Common myeloid progenitor, CD34-positive (primary cell): ENCODE measurements at regions not wholly inside any gene's neighbourhood (a gene's known extent, or its start where the extent isn't known, plus 50 kb on each side); places are given as distances from the start of the nearest gene placed in this dataset.
"Not testable (repeated sequence)": the region's sequence is repeated elsewhere in the genome, so short reads cannot be mapped to it uniquely, and the experiment has no call there.

ENCODE experiments used
- CTCF ChIA-PET: fragments of 350-600 bp; sonication (Branson Sonifier 250); formaldehyde crosslinking; loops from one replicate; lab custom pipeline; 2021; ENCODE audit warnings: antibody characterized with exemption; lab: Charles Lee
- POLR2A ChIA-PET: fragments of 350-600 bp; sonication (Branson Sonifier 250); formaldehyde crosslinking; loops from one replicate; lab custom pipeline; 2021; ENCODE audit warnings: antibody characterized with exemption; lab: Charles Lee
- DNase-seq, 3 donors: peaks; one replicate each; pipeline versions ENCODE4 v3.0.0 to v3.0.0-alpha.2; 2013
- H3K27ac ChIP-seq, 2 experiments: 1 replicate in 1 of 2; 2 replicates in 1 of 2; pipeline ENCODE4 v1.7.0; 2013; ENCODE audit warnings: inconsistent platforms in 2 of 2, low read length in 2 of 2, mild to moderate bottlenecking in 2 of 2, low read depth in 1 of 2, moderate library complexity in 1 of 2; ENCODE audit not compliant: severe bottlenecking in 2 of 2, insufficient read depth in 1 of 2, poor library complexity in 1 of 2
- H3K27me3 ChIP-seq, 5 experiments: replicated peaks in 2 of 5; 1 replicate in 3 of 5; 2 replicates in 2 of 5; pipeline versions ENCODE4 v1.6.1 to v1.7.0; 2013; ENCODE audit warnings: low read length in 4 of 5, mild to moderate bottlenecking in 2 of 5, moderate library complexity in 2 of 5, inconsistent platforms in 1 of 5; ENCODE audit not compliant: insufficient read depth in 5 of 5, control insufficient read depth in 4 of 5
- H3K36me3 ChIP-seq, 4 experiments: 1 replicate in 2 of 4; 2 replicates in 2 of 4; pipeline versions ENCODE4 v1.6.1 to v1.7.0; 2013; ENCODE audit warnings: low read length in 3 of 4, control low read depth in 1 of 4, mild to moderate bottlenecking in 1 of 4; ENCODE audit not compliant: control insufficient read depth in 4 of 4, insufficient read depth in 4 of 4
- H3K4me1 ChIP-seq, 4 experiments: 1 replicate in 3 of 4; 2 replicates in 1 of 4; pipeline versions ENCODE4 v1.6.1 to v1.7.1; 2013; ENCODE audit warnings: low read length in 3 of 4, mild to moderate bottlenecking in 3 of 4, control low read depth in 1 of 4, inconsistent platforms in 1 of 4, moderate library complexity in 1 of 4; ENCODE audit not compliant: control insufficient read depth in 4 of 4, insufficient read depth in 4 of 4; ENCODE audit errors: control extremely low read depth in 1 of 4
- H3K4me3 ChIP-seq, 7 experiments: 1 replicate in 4 of 7; 2 replicates in 3 of 7; pipeline versions ENCODE4 v1.5.1 to v1.7.0; 2013; ENCODE audit warnings: mild to moderate bottlenecking in 7 of 7, low read length in 6 of 7, moderate library complexity in 6 of 7, inconsistent platforms in 2 of 7, low read depth in 2 of 7, control low read depth in 1 of 7; ENCODE audit not compliant: insufficient read depth in 4 of 7, control insufficient read depth in 1 of 7; ENCODE audit errors: extremely low read depth in 1 of 7
- H3K9me3 ChIP-seq, 5 experiments: 1 replicate in 4 of 5; 2 replicates in 1 of 5; pipeline versions ENCODE4 v1.6.1 to v1.7.1; 2013; ENCODE audit warnings: low read length in 4 of 5, mild to moderate bottlenecking in 2 of 5, inconsistent platforms in 1 of 5, low read depth in 1 of 5, moderate library complexity in 1 of 5; ENCODE audit not compliant: control insufficient read depth in 4 of 5, insufficient read depth in 2 of 5; ENCODE audit errors: control extremely low read depth in 1 of 5
- WGBS: methylation state at CpG from one replicate; pipeline ENCODE4 v1.1.5; 2013; ENCODE audit not compliant: insufficient coverage; 5-methylcytosine and 5-hydroxymethylcytosine counted together

- ChIA-PET POLR2A (interaction anchor here (0.6 kb wide), 1 partner anchor 93 kb away, joined by 3 read pairs; no protein-coding TSS in a partner anchor), CTCF (no interaction called here)
- H3K36me3 ChIP-seq: no peaks in the 10 kb centered on the region
- H3K9me3 ChIP-seq: peaks cover 0 to 2% (median 0%) of the 10 kb centered on the region in 5 experiments
- no peaks in the 10 kb centered on the region for H3K27me3 ChIP-seq
- no peak overlapping the region for H3K27ac ChIP-seq
- no peak for DNase-seq
- 100% methylated on average over 2 of the region's 3 CpGs for WGBS
- H3K4me3 ChIP-seq: no peak overlapping the region
- peaks cover 0 to 12% (median 2%) of the 10 kb centered on the region in 4 experiments for H3K4me1 ChIP-seq
Measured at GRCh38 chr4:40687676-40688389, 58.2 kb upstream of the RBM47 start.

- Histone ChIP-seq H3K27ac (no peak overlapping the region), H3K27me3 (no peaks in the 10 kb centered on the region), H3K36me3 (no peaks in the 10 kb centered on the region), H3K4me1 (peaks cover 0 to 7% (median 0%) of the 10 kb centered on the region in 4 experiments), H3K4me3 (no peak overlapping the region), H3K9me3 (peaks cover 0 to 2% (median 0%) of the 10 kb centered on the region in 5 experiments)
- WGBS: 100% methylated on average over 4 of the region's 6 CpGs
- ChIA-PET POLR2A (no interaction called here), CTCF (no interaction called here)
- no peak for DNase-seq
Measured at GRCh38 chr4:40688446-40689095, 58.9 kb upstream of the RBM47 start.

- WGBS: 93% methylated on average over 1 of the region's 1 CpG
- Histone ChIP-seq H3K4me1 (no peaks in the 10 kb centered on the region), H3K9me3 (peaks cover 0 to 2% (median 0%) of the 10 kb centered on the region in 5 experiments), H3K36me3 (no peaks in the 10 kb centered on the region), H3K27me3 (no peaks in the 10 kb centered on the region), H3K27ac (no peak overlapping the region), H3K4me3 (no peak overlapping the region)
- ChIA-PET POLR2A (no interaction called here), CTCF (interaction anchor here (2.4 kb wide), 1 partner anchor 10 kb away, joined by 7 read pairs; no protein-coding TSS in a partner anchor)
- no peak for DNase-seq
Measured at GRCh38 chr4:40693946-40694345, 55.8 kb upstream of the NSUN7 start.

- H3K27ac ChIP-seq, H3K4me1 ChIP-seq, H3K9me3 ChIP-seq, CTCF ChIA-PET, H3K27me3 ChIP-seq, POLR2A ChIA-PET, H3K4me3 ChIP-seq, DNase-seq, H3K36me3 ChIP-seq: not testable (repeated sequence)
- WGBS: 100% methylated on average over 1 of the region's 6 CpGs
Measured at GRCh38 chr4:40697476-40697875, 52.3 kb upstream of the NSUN7 start.

- WGBS: no CpG with 5 or more reads among the region's 1 CpG
Measured at GRCh38 chr4:40698733-40699132, 51.0 kb upstream of the NSUN7 start.

GRCh38 chr4:40699648-40700047, 50.1 kb upstream of the NSUN7 start:
- no peaks in the 10 kb centered on the region for H3K27me3 ChIP-seq
- no peaks in the 10 kb centered on the region for H3K36me3 ChIP-seq
- DNase-seq: no peak
- no peak overlapping the region for H3K27ac ChIP-seq
- no peaks in the 10 kb centered on the region for H3K9me3 ChIP-seq
- 88% methylated on average over 4 of the region's 5 CpGs for WGBS
- POLR2A ChIA-PET: no interaction called here
- CTCF ChIA-PET: interaction anchor here (1.5 kb wide), 1 partner anchor 20 kb away, joined by 3 read pairs; no protein-coding TSS in a partner anchor
- H3K4me3 ChIP-seq: no peak overlapping the region
- H3K4me1 ChIP-seq: no peaks in the 10 kb centered on the region

More at GRCh38 chr4:40698733-40699132, 51.0 kb upstream of the NSUN7 start:
- ChIA-PET CTCF (no interaction called here), POLR2A (interaction anchor here (0.7 kb wide), 1 partner anchor 183 kb away, joined by 3 read pairs; no protein-coding TSS in a partner anchor)
- Histone ChIP-seq H3K4me3 (no peak overlapping the region), H3K9me3 (no peaks in the 10 kb centered on the region), H3K4me1 (no peaks in the 10 kb centered on the region), H3K27ac (no peak overlapping the region), H3K27me3 (no peaks in the 10 kb centered on the region), H3K36me3 (no peaks in the 10 kb centered on the region)
- DNase-seq: no peak
